Colonic mucosa (tissue), 4 donors: ENCODE measurements at regions not wholly inside any gene's neighbourhood (a gene's known extent, or its start where the extent isn't known, plus 50 kb on each side); places are given as distances from the start of the nearest gene placed in this dataset.

Source experiments
- DNase-seq: peaks from one replicate; pipeline ENCODE4 v3.0.0-alpha.2; 2020
- H3K27ac ChIP-seq: fragments of 200-600 bp; one replicate; pipeline ENCODE4 v1.8.0; 2021
- H3K27me3 ChIP-seq: fragments of 200-600 bp; one replicate; pipeline ENCODE4 v1.8.0; 2021
- H3K36me3 ChIP-seq: fragments of 200-600 bp; one replicate; pipeline ENCODE4 v1.8.0; 2021
- H3K4me1 ChIP-seq: fragments of 200-600 bp; one replicate; pipeline ENCODE4 v1.8.0; 2021; ENCODE audit warnings: mild to moderate bottlenecking
- H3K4me3 ChIP-seq: fragments of 200-600 bp; one replicate; pipeline ENCODE4 v1.8.0; 2021
- H3K9ac ChIP-seq, 2 donors: one replicate each; pipeline ENCODE4 v1.7.0; 2013; ENCODE audit warnings: control low read depth in 2 of 2, low read depth in 2 of 2, low read length in 2 of 2
- H3K9me3 ChIP-seq: fragments of 200-600 bp; one replicate; pipeline ENCODE4 v1.8.0; 2021
- intact Hi-C: fragments of 100-400 bp; cut with DNase I; formaldehyde crosslinking; loops from one replicate; pipeline ENCODE4 v1.14.1; 2022
- TF ChIP-seq, protein P1 (sequence below): fragments of 200-600 bp; IDR thresholded peaks from one replicate; pipeline ENCODE4 v1.8.0; 2022; ENCODE audit warnings: antibody characterized with exemption, mild to moderate bottlenecking
- donor health status: healthy.
- donor health status: DM: no; HTN: no; CAD: no.
- donor health status: DM: no; HTN: no; CAD: no.

DNA sequence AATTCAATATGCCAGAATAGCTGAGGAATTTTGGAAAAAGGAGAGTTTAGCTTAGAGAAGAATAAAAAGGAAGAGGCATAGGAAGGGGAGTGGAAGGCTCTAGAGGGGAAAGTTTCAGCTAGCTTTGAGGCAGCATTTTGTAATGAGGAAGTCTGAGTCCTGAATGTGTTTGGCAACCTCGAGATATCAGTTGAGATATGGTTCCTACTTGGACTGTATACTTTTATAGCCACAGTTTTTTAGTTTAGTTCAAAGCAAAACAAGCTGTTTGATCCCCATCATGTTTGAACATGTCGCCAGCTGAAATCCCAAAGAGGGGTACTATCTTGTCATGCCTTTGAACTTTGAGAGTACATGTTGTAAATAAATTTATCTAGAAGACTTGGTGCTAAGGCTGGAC lies 559.0 kb upstream of the FTMT start:
- TF ChIP-seq, protein P1, sequence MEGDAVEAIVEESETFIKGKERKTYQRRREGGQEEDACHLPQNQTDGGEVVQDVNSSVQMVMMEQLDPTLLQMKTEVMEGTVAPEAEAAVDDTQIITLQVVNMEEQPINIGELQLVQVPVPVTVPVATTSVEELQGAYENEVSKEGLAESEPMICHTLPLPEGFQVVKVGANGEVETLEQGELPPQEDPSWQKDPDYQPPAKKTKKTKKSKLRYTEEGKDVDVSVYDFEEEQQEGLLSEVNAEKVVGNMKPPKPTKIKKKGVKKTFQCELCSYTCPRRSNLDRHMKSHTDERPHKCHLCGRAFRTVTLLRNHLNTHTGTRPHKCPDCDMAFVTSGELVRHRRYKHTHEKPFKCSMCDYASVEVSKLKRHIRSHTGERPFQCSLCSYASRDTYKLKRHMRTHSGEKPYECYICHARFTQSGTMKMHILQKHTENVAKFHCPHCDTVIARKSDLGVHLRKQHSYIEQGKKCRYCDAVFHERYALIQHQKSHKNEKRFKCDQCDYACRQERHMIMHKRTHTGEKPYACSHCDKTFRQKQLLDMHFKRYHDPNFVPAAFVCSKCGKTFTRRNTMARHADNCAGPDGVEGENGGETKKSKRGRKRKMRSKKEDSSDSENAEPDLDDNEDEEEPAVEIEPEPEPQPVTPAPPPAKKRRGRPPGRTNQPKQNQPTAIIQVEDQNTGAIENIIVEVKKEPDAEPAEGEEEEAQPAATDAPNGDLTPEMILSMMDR, result no peak
- Histone ChIP-seq H3K27ac (no peak overlapping the region), H3K4me3 (no peak overlapping the region), H3K9me3 (no peaks in the 10 kb centered on the region), H3K36me3 (no peaks in the 10 kb centered on the region), H3K4me1 (no peaks in the 10 kb centered on the region), H3K9ac (no peak overlapping the region), H3K27me3 (no peaks in the 10 kb centered on the region)
- intact Hi-C loops, result no loop called here
- no peak for DNase-seq

- TF ChIP-seq, protein P1, result no peak
- no peak overlapping the region for H3K9ac ChIP-seq
- intact Hi-C loops, result no loop called here
- H3K9me3 ChIP-seq, result no peaks in the 10 kb centered on the region
- no peak overlapping the region for H3K4me3 ChIP-seq
- no peak overlapping the region for H3K27ac ChIP-seq
- no peak for DNase-seq
- H3K36me3 ChIP-seq, result no peaks in the 10 kb centered on the region
- no peaks in the 10 kb centered on the region for H3K27me3 ChIP-seq
- H3K4me1 ChIP-seq, result no peaks in the 10 kb centered on the region
Measured at GRCh38 chr5:121296356-121296755, 555.3 kb upstream of the FTMT start.

GRCh38 chr5:121299153-121299552 lies 552.5 kb upstream of the FTMT start:
- H3K9me3 ChIP-seq, result no peaks in the 10 kb centered on the region
- no peak overlapping the region for H3K4me3 ChIP-seq
- no peaks in the 10 kb centered on the region for H3K27me3 ChIP-seq
- no peak for DNase-seq
- intact Hi-C loops, result no loop called here
- TF ChIP-seq, protein P1, result no peak
- no peak overlapping the region for H3K27ac ChIP-seq
- H3K4me1 ChIP-seq, result no peaks in the 10 kb centered on the region
- no peak overlapping the region for H3K9ac ChIP-seq
- no peaks in the 10 kb centered on the region for H3K36me3 ChIP-seq

DNA sequence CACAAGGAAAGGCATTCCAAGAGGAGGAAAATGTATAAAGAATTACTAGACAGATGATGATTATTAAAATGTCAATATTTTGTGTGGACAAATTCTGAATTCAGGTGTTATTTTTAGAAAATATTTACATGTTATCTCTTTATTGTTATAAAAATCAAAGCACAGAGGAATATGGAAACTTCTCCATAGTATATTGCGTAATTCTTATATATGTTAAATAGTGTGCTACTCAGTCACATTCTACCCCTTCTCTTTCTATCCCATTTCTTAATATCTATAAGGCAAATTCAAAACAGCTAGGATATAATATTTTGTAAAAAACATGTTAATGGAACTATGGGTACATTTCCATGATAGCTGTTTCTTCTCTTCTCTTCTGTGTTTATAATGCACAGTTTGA lies 546.8 kb upstream of the FTMT start:
- Histone ChIP-seq H3K4me1 (no peaks in the 10 kb centered on the region), H3K27me3 (no peaks in the 10 kb centered on the region), H3K9me3 (no peaks in the 10 kb centered on the region), H3K27ac (no peak overlapping the region), H3K36me3 (no peaks in the 10 kb centered on the region), H3K9ac (no peak overlapping the region), H3K4me3 (no peak overlapping the region)
- TF ChIP-seq, protein P1, result no peak
- intact Hi-C loops, result no loop called here
- DNase-seq, result no peak

GRCh38 chr5:121313886-121314285 lies 537.8 kb upstream of the FTMT start:
- Histone ChIP-seq H3K27ac (no peak overlapping the region), H3K9ac (no peak overlapping the region), H3K9me3 (no peaks in the 10 kb centered on the region), H3K36me3 (no peaks in the 10 kb centered on the region), H3K4me3 (no peak overlapping the region), H3K27me3 (no peaks in the 10 kb centered on the region), H3K4me1 (no peaks in the 10 kb centered on the region)
- TF ChIP-seq, protein P1, result no peak
- intact Hi-C loops, result no loop called here
- no peak for DNase-seq

- Histone ChIP-seq H3K9me3 (no peaks in the 10 kb centered on the region), H3K9ac (no peak overlapping the region), H3K36me3 (no peaks in the 10 kb centered on the region), H3K4me3 (no peak overlapping the region), H3K27me3 (no peaks in the 10 kb centered on the region), H3K4me1 (no peaks in the 10 kb centered on the region), H3K27ac (no peak overlapping the region)
- intact Hi-C loops, result no loop called here
- DNase-seq, result no peak
- TF ChIP-seq, protein P1, result no peak
Measured at GRCh38 chr5:121315786-121316185, 535.9 kb upstream of the FTMT start.
